ENCODE measurements at regions not wholly inside any gene's neighbourhood (a gene's known extent, or its start where the extent isn't known, plus 50 kb on each side); places are given as distances from the start of the nearest gene placed in this dataset.

GRCh38 chr15:75109021-75109735 lies 85.8 kb downstream of the PPCDC start:
- peak overlapping the region; percentile 51 for H3K27ac ChIP-seq (ENCODE audit: poor library complexity, severe bottlenecking)
- no peak for ATAC-seq (ENCODE audit: low read depth)
- H3K27me3 ChIP-seq (ENCODE audit: insufficient read depth, poor library complexity, severe bottlenecking), result no peaks in the 10 kb centered on the region
- H3K4me3 ChIP-seq (ENCODE audit: severe bottlenecking), result no peak overlapping the region
- peaks cover 28% of the 10 kb centered on the region for H3K4me1 ChIP-seq (ENCODE audit: insufficient read depth, poor library complexity, severe bottlenecking)
- H3K9me3 ChIP-seq (ENCODE audit: severe bottlenecking), result no peaks in the 10 kb centered on the region
- no peak for TF ChIP-seq CTCF (IDR thresholded peaks at IDR 0.05; ENCODE audit: poor library complexity, severe bottlenecking)
- H3K36me3 ChIP-seq (ENCODE audit: low read depth), result no peaks in the 10 kb centered on the region
- DNase-seq (ENCODE audit: low spot score), result no peak

- Histone ChIP-seq H3K4me3 (ENCODE audit: severe bottlenecking) (no peak overlapping the region), H3K4me1 (ENCODE audit: insufficient read depth, poor library complexity, severe bottlenecking) (peaks cover 22% of the 10 kb centered on the region)
Observed at GRCh38 chr15:75109736-75110130, 86.3 kb downstream of the PPCDC start.

GRCh38 chr15:75112278-75112847 lies 89.0 kb downstream of the PPCDC start:
- DNase-seq (ENCODE audit: low spot score) (no peak), ATAC-seq (ENCODE audit: low read depth) (no peak)
- Histone ChIP-seq H3K4me3 (ENCODE audit: severe bottlenecking) (no peak overlapping the region), H3K36me3 (ENCODE audit: low read depth) (no peaks in the 10 kb centered on the region), H3K27me3 (ENCODE audit: insufficient read depth, poor library complexity, severe bottlenecking) (no peaks in the 10 kb centered on the region), H3K27ac (ENCODE audit: poor library complexity, severe bottlenecking) (no peak overlapping the region), H3K9me3 (ENCODE audit: severe bottlenecking) (no peaks in the 10 kb centered on the region), H3K4me1 (ENCODE audit: insufficient read depth, poor library complexity, severe bottlenecking) (peaks cover 15% of the 10 kb centered on the region)
- no peak for TF ChIP-seq CTCF (IDR thresholded peaks at IDR 0.05; ENCODE audit: poor library complexity, severe bottlenecking)

More at GRCh38 chr15:75109736-75110130, 86.3 kb downstream of the PPCDC start:
- no peak for TF ChIP-seq CTCF (IDR thresholded peaks at IDR 0.05; ENCODE audit: poor library complexity, severe bottlenecking)
- H3K27ac ChIP-seq (ENCODE audit: poor library complexity, severe bottlenecking), result no peak overlapping the region
- H3K27me3 ChIP-seq (ENCODE audit: insufficient read depth, poor library complexity, severe bottlenecking), result no peaks in the 10 kb centered on the region
- H3K9me3 ChIP-seq (ENCODE audit: severe bottlenecking), result no peaks in the 10 kb centered on the region
- no peak for ATAC-seq (ENCODE audit: low read depth)
- no peaks in the 10 kb centered on the region for H3K36me3 ChIP-seq (ENCODE audit: low read depth)
- DNase-seq (ENCODE audit: low spot score), result no peak

GRCh38 chr15:75112848-75113492 lies 88.7 kb upstream of the C15orf39 start:
- peaks cover 11% of the 10 kb centered on the region for H3K4me1 ChIP-seq (ENCODE audit: insufficient read depth, poor library complexity, severe bottlenecking)
- no peak for DNase-seq (ENCODE audit: low spot score)
- H3K4me3 ChIP-seq (ENCODE audit: severe bottlenecking), result no peak overlapping the region
- no peaks in the 10 kb centered on the region for H3K9me3 ChIP-seq (ENCODE audit: severe bottlenecking)
- no peak for ATAC-seq (ENCODE audit: low read depth)
- no peak overlapping the region for H3K27ac ChIP-seq (ENCODE audit: poor library complexity, severe bottlenecking)
- TF ChIP-seq CTCF (IDR thresholded peaks at IDR 0.05; ENCODE audit: poor library complexity, severe bottlenecking), result no peak
- no peaks in the 10 kb centered on the region for H3K27me3 ChIP-seq (ENCODE audit: insufficient read depth, poor library complexity, severe bottlenecking)
- H3K36me3 ChIP-seq (ENCODE audit: low read depth), result no peaks in the 10 kb centered on the region
